Hematopoietic multipotent progenitor cell treated with erythropoietin and hydrocortisone succinate and interleukin-3 and kit ligand, for 15 days (in vitro differentiated cells): ENCODE measurements at regions not wholly inside any gene's neighbourhood (a gene's known extent, or its start where the extent isn't known, plus 50 kb on each side); places are given as distances from the start of the nearest gene placed in this dataset.

Source experiments
- DNase-seq: peaks from one replicate; pipeline ENCODE4 v3.0.0-alpha.2; 2015; ENCODE audit warnings: low spot score

DNA sequence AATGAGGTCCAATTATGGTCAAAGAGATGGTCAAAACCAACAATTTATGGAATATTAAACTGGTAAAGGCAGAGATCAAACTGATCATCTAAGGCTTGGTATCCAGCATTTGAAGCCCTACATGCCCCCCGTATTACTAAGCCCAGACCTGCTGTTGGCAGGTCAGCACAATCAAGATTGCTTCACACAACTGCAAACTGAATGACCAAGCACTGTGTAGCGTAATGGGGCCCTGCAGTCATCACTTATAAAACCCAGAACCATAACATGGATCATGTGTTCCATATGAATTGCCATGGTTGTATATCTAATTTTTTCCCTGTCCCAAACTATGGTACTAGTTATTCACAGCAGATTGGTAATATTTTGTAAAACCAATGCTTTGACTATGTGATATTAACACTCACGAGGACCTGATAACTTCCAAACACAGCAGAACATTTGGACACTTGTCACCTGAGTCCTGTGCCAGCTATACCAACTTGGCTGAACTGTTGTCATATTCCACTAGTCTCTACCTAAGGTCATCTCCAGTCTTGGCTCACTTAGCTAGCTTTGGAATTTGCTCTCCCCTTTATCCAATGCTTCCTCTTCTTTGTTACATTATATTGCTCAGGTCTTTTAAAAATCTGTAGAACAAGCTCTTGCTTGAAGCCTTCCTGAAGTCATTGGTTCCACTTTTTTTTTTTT is 81.7 kb upstream of the HMHB1 start:
- no peak for DNase-seq

DNA sequence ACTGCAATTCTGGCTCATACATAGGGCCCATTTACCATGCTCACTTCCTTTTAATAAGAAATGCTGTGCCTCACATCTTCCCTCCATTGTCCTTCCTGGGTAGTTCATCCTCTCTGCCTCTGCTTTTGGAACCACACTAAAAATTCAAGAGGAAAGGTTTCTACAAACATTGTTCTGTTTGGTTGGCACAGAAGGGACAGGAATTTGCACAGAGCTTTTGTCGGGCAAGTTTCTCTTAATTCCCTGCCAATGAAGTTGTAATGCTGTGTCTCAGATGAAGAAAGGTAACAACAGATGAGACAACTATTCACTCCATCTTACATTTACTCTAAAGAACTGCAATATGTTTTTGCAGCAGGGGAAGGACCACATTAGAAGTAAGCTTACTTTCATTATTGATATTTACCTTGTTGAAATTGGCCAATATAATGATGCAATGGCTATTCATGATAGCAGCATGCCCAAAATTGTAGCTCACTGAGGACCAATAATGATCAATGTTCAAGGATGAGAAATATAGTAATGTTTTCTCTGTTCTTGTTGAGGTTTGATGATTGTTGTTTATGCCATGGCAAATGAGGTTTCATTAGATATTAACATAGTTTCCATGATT is 82.5 kb upstream of the HMHB1 start:
- no peak for DNase-seq

DNA sequence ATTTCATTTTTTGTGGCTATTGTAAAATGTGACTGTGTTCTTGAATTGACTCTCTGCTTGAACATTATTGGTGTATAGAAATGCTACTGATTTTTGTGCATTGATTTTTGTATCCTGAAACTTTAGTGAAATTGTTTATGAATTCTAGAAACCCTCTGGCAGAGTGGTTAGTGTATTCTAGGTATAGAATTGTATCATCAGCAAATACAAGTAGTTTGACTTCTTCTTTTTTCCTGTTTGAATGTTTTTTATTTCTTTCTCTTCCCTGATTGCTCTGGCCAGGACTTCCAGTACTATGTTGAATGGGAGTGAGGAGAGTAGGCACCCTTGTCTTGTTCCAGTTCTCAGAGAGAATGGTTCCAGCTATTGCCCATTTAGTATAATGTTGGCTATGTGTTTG is 88.8 kb upstream of the HMHB1 start:
- DNase-seq: no peak

DNA sequence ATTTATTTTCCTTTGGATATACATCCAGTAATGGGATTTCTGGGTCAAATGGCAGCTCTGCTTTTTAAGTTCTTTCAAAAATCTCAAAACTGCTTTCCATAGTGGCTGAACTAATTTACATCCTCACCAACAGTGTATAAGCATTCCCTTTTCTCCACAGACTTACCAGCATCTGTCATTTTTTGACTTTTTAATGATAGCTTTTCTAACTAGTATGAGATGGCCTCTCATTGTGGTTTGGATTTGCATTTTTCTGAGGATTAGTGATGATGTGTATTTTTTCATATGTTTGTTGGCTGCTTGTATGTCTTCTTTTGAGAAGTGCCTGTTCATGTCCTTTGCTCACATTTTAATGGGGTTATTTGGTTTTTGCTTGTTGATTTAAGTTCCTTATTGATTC is 90.0 kb upstream of the HMHB1 start:
- DNase-seq: no peak

DNA sequence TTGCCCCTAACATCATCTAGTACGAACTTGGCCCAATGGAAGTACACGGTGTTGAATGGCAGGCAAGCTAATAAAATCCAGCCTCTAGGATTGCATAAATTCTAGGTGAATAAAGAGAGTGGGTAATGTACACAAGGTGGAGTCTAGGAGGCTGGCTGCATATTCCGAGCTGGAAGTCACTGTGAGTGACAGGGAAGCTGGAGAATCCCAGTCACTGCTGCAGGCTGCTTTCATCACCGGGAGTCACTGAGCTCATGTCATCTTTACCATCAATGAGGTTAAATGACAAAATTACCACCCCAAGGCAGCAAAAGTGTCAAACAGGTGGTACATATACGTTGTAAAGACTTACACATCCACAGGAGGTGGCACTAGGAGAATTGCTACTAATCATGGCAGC is 91.3 kb upstream of the HMHB1 start:
- DNase-seq: no peak

DNA sequence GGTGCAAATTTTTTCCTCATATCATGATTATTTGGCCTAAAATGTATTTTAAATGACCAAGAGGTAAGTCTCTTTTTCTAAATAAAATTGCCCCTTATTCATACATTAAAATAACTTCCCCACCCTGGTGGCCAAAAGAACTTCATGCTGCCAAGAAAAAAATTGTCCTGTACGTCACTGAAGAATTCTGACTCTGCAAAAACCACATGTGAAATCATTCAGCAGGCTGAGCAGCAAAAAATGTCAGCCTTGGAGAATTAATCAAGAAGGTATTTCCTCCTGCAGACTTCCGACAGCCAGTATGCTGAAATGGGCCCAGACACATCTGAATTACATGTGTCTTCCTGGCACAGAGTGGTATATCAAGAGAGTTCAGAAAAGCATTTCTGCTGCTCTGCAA is 94.6 kb upstream of the HMHB1 start:
- DNase-seq: no peak

DNA sequence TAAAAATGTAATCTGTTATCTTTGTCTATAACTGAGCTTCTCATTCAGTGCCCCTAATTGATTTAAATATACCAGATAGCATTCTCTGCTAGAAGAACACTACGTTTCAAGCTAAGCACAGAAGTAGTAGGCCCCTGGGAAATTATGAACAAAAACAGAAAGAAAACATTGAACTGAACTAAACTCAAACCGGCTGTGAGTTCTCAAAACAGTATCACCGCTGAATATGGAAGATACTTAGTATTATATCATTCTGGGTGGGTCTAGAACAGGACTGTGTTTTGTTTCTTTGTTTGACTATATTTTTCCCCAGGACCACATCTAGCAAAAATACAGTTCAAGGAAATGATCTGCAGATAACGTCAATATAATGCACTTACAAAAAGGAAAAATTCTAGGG is 95.1 kb upstream of the HMHB1 start:
- DNase-seq: no peak

DNA sequence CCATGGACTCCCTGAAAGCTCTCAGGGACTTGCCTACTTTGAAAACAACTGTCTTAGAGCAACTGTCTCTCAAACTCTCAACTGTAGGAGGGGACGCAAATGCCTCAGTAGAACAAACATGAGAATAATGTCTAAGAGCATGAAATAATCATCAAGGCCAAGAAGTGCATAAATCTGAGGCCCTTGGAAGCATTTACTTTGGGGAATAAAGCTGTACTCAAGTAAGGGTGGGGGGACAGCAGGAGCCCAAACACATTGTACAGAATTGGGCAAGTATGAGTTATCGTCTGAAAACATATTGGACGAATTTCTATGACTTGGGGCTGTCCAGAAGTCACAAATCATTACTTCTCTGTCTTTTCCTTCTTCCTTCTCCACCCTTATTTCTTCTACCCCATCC is 96.3 kb upstream of the HMHB1 start:
- no peak for DNase-seq

DNA sequence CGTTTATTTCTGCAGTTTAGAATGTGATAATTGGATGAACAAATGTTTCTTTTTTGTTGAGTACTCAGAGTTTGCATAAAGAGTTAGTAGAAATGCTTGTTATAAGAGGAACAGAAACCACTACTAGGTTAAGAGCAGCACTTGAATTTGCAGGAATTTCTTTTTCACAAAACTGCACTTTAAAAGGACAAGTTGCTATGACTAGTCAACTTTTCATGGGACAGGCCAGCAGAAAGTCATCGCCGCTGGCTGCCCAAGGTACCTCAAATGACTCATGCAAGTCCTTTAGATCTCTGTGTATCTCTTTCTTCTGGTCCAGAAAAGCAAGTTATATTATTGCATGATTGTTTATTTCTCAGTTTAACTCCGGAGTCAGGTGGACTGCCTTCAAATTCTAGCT is 97.3 kb upstream of the HMHB1 start:
- no peak for DNase-seq

DNA sequence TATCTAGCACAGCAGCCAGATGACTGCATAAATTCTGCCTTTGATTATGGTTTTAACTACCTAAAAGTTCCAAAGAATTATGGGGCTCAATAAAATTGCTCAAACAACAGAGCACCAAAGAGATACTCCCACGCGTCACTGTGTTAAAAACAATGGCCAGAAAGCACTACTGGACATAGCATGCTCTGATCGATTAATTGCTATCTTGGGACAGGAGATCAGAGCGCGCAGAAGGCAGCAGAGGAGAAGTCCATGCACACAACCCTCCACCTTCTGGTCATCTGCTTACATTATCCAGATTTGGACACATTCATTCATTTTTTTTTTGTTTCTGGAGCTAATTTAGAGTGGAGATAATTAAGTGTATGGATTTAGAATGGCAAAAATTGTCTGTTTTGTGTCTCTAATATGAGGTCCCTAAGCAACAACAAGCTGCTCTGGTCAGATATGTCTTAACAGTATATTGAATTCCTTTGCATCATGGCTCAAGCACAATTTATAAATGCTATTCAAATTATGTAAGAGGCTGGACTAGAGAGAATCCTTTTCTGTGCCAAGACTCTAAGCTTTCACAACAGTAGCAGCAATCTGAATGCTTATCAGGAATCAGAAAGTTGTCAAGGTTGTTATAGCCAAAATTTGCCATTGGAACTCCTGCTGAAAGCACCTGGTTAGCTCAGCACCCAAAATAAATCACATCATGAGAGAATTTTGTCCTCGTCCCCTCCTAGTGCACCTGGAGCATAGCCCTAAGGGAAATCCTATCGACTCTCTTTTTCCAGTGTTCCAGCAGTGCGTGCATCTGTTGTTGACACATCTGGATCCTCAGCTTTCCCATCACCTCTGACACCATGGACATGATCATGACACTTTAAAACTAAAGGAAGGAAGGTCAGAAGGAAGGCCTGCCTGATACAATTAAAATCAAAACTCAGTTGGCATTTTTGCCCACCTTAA is 98.6 kb upstream of the HMHB1 start:
- no peak for DNase-seq

DNA sequence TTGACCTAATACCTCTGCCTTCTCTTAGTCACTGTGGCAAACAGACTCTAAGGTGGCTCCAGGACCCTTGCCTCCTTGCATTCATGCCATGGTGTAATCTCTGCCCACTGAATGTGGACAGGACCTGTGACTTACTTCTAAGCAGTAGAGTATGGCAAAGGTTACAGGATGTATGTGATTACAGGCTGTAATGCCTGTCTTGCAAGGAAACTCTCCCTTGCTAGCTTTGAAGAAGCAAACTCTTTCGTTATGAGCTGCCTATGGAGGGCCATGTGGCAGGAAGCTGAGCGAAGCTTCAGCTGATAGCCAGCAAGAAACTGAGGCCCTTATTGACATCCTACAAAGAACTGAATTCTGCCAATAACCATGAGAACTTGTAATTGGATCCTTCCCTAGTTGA is 103.3 kb upstream of the HMHB1 start:
- DNase-seq: no peak

DNA sequence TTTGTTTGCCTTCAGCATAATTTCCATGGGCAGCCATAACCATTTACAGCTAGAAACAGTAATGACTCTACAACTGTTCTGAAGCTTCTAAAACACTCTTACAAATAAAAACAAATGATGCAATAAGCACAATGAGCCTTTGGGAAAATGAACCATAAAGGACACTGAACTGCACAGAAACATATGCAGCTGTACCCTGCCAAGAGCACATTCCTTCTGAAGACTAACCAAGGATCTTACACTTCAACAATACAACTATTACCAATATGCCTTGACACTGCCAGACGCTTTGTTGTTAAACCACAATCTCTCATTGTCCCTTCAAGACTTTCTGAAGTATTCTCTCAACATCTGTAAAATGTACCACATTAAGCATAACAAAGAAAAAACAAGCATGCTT is 104.2 kb upstream of the HMHB1 start:
- DNase-seq: no peak

DNA sequence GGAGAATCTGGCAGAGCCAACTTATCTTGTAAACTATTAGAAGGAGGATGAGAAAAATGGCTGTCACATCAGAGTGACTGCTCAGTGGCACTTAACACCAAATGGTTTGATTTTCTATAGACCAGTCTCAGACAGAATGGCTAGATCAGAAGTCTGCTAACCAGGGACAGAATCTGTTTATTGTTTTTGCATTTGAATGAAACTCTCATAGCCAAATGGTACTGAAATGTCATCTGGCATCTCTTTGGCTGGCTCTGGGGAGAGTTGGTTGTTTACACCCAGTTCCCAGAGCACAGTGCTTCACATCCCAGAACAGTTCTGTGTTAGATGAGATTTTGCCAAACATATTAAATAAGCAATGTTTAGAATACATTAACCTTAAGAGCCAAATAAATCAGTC is 106.6 kb upstream of the HMHB1 start:
- DNase-seq: no peak

DNA sequence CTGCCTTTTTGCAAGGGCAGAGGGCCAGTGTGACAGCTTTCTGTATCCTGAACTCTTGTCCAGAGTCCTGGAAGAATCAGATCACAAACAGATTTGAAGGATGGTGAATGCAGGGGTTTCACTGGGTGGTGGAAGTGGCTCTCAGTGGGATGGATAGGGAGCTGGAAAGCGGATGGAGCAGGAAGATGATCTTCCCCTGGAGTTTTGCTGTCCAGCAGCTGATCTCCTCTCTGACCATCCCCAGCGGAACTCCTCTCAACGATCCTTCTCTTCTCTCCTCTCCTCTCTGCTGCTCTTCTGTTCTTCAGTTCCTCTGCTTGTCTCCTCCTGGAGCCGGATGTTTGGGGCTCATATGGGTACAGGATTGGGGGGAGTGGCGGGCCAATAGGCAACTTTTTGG is 108.3 kb upstream of the HMHB1 start:
- no peak for DNase-seq

DNA sequence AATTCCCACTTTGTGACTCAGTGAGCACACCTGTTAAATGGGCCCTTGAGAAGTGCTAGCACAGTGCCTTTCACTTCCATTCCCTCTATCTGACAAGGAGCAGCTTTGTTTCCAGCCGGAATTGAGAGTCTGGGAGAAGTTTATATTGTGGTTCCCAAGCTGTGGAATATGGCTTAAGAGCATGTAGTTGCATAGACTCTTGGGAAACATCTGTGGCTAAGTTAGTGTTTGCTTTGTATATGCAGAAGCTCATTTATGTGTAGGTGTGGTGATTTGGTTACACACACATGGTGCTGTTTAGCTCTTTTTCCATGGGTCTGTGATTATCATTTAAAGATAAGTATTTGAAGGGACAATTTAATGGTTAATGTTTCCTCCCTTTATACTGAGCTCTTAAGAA is 110.5 kb upstream of the HMHB1 start:
- no peak for DNase-seq

DNA sequence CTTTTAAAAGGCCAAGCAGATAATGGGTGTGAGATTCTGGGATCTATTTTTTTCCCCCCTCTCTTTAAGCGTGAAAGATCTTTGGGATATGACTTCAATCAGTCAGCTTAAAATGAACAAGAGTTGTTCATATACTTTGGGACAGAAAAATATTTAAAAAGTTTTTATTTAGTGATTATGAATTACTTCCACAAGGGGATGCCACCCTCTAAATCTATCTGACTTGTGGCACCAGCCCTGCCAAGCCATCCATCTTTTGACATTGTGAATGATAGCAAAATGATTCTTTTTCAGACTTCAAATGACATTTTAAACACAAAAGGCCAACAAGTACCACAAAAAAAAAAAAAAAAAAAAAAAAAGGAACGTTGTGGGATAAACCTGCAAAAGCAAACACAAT is 111.0 kb upstream of the HMHB1 start:
- no peak for DNase-seq

DNA sequence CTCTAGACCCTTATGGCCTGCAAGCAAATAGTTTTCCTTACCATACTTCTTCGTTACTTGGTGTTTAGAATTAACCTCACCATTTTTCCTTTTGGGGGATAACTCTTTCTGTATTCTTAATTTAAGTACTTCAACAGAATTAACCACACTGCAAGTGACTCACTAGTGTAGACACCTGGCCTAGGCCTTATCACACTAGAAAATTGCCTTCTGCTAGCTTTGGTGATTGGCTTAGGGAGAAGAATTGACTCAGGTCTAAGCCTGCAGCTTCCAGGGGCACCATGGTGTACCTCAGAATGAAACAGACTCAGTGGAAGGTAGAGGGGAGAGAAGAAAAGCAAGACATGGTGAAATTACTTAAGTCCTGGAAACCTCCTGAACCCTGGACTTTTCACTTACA is 112.8 kb upstream of the HMHB1 start:
- no peak for DNase-seq

DNA sequence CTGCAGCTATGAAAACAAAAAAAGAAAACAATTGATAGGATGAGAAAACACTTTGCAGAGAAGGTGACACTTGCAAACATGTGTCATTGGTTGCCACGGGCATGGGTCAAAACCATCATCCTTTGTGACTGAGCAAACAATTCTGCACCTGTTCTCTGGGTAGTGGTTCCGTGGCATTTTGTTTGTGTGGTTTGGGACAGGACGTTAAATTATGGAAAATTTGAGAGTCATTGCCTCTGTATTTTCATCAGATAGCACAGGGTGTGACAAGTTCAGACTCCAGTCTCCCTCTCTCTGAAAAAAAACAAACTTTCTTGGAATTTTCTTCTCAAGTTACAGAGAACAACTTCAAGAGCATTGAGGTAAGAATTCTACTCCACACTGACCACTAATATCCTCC is 113.4 kb upstream of the HMHB1 start:
- DNase-seq: no peak

DNA sequence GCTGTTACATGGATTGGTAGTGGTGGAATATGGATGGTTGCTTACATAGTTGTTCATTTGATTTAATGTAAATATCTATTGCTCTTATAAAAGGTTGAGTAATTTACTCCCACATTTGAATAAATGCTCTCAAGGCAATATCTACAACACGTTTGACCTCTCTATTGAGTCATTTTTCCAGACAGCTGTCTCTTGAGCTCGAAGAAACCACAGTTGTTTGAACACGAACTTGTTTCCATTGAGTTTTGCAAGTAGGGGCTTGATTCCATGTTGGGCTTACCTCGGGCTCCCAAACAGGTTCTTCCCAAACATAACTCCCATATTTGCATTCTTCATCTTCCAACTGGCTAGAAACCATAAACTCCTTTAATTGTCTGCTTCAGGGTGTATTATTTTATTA is 115.0 kb upstream of the HMHB1 start:
- no peak for DNase-seq

DNA sequence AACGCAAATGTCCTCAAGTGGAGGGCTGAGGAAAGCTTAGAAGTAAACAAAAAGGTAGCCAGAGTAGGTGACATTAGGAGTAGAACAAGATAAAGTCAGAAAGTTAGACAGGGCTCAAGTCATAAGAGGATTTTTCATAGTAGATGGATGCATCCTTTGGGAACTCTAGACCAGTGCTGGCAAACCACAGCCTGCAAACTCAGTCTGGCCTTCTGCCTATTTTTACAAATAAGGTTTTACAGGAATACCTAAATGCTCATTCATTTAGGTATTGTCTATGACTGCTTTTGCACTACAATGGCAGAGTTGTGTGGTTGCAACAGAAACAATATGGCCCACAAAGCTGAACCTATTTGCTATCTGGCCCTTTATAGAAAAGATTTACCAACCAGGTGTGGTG is 116.0 kb upstream of the HMHB1 start:
- DNase-seq: no peak

DNA sequence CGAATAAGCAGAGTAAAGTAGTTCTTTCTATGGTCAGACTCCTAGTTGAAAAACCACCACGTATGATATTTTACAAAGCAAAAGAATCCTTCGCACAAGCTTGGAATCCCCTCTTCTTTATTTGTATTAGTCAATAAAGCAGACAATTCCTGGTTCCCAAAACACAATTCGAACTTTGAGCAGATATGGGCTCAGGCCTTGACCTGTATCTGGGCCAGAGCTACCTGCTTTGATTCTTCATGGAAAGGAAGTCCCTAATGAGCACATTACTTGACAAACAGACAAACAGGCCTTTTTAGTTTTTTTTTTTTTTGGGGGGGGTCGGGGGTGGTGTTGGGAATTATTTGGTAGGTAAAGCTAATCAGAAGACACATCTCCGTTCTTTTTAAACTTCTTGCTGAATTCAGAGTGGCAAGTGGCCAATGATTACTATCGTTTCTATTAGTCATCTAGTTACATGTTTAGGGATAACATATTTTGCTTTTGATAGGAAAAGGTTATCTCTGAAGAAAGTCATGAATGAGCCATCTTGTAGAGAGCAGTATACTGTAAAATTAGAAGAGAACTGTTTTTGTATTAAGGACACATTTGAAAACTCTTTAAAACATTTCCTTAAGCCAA is 116.6 kb upstream of the HMHB1 start:
- DNase-seq: no peak

DNA sequence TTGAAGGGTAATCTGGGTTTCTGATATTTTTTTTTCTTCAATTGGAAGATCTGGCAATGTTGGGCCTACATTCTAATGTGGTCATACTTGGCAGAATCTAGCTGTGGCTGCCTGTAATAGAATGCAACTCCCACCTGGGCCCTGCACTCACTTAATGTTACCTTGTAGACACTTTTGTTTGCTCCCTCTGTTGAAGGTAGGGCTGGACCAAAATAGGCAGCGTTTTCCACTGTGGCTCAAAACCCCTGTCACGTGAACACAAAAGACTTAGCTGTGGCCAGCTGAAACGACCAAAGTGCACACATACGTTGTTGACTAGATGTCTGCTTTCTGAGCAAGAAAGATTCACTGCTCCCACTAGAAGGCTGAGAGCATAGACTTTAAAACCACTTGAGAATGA is 117.6 kb upstream of the HMHB1 start:
- DNase-seq: no peak
